ENCODE measurements at regions not wholly inside any gene's neighbourhood (a gene's known extent, or its start where the extent isn't known, plus 50 kb on each side); places are given as distances from the start of the nearest gene placed in this dataset.

DNA sequence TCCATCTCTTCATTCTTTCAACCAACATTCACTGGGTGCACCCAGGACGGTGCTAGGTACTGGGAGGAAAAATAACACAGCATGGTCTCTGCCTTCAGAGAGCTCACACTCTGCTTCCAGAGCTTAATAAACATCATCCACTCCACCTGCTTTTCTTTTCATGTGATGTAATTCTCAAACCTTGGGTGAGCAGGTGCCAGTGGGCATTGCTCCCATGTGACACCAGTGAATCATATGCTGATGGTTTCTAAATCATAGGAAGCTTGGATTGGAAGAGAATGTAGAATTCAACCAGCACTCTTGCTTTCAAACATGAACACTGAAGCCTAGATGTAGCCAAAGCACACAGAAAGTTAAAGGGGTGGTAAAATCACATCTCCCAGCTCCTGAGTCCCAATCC lies 189.8 kb downstream of the FOXA2 start:
- in situ Hi-C loops (cut with HindIII; ENCODE audit: low pct_unique_long_range_greater_than_20kb, low sequenced_read_pairs): no loop called here
- DNase-seq (ENCODE audit: low read depth in 1 of 2, low spot score in 1 of 2): no peak
- TF ChIP-seq JUND (IDR thresholded peaks at IDR 0.05; ENCODE audit: low read depth): no peak

DNA sequence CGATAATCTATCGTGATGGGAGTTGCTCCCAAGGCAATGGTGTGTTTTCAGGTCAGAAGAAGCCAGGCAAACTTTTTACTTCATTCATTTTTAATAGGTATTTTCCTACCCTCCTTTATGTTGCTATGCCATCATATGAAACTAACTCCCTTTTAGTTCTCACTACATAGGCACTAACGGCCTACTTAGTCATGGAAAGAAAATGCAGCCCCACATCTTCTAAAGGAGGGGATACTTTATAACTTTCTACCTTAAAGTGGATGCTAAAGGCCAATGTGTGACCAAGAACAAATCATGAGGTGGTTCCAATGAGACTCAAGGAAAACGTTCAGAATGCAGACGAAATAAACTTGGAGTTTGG lies 193.8 kb downstream of the FOXA2 start:
- DNase-seq (ENCODE audit: low read depth in 1 of 2, low spot score in 1 of 2): no peak
- TF ChIP-seq JUND (IDR thresholded peaks at IDR 0.05; ENCODE audit: low read depth): no peak
- in situ Hi-C loops (cut with HindIII; ENCODE audit: low pct_unique_long_range_greater_than_20kb, low sequenced_read_pairs): no loop called here

GRCh38 chr20:22389836-22390542 lies 194.4 kb downstream of the FOXA2 start:
- peak in 1 of 2 experiments; percentile 38 for DNase-seq (ENCODE audit: low read depth in 1 of 2, low spot score in 1 of 2)
- TF ChIP-seq JUND (IDR thresholded peaks at IDR 0.05; ENCODE audit: low read depth): no peak
- in situ Hi-C loops (cut with HindIII; ENCODE audit: low pct_unique_long_range_greater_than_20kb, low sequenced_read_pairs): no loop called here

DNA sequence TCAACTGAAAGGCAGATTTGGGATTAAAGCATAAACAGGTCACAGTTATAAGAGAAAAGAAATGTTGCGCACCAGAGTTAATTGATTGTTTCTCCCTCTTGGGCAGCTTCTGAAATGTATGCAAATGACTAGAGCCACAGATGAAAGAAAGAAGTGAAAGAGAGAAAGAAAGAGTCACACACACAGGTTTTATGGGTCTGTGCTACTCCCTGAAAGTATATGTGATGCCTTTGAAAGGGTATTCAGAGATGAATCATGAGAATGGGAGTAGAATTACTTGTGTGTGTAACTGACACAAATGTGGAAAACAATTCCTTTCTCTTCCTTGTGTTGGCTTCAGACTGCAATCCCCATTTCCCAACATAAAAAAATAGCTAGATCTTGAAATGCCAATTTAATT lies 196.9 kb downstream of the FOXA2 start:
- no peak for TF ChIP-seq JUND (IDR thresholded peaks at IDR 0.05; ENCODE audit: low read depth)
- DNase-seq (ENCODE audit: low read depth in 1 of 2, low spot score in 1 of 2): no peak
- in situ Hi-C loops (cut with HindIII; ENCODE audit: low pct_unique_long_range_greater_than_20kb, low sequenced_read_pairs): no loop called here

DNA sequence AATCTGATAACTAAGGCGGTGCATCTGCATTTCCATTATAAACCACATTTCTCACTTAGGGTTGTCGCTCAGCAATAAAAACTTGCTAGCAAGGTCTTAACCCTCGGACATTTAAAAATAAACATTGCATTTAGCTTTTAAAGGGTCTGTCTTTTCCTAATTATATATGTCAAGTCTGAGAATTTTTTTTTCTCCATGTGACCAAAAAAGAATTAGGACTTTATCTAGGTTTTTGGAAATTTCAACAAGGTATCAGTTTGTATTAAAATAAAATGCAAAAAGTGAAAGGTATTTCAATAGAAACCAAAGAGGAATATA lies 198.1 kb downstream of the FOXA2 start:
- no peak for TF ChIP-seq JUND (IDR thresholded peaks at IDR 0.05; ENCODE audit: low read depth)
- DNase-seq (ENCODE audit: low read depth in 1 of 2, low spot score in 1 of 2): no peak
- in situ Hi-C loops (cut with HindIII; ENCODE audit: low pct_unique_long_range_greater_than_20kb, low sequenced_read_pairs): no loop called here

GRCh38 chr20:22385602-22386305 lies 198.6 kb downstream of the FOXA2 start:
- TF ChIP-seq JUND (IDR thresholded peaks at IDR 0.05; ENCODE audit: low read depth): no peak
- in situ Hi-C loops (cut with HindIII; ENCODE audit: low pct_unique_long_range_greater_than_20kb, low sequenced_read_pairs): no loop called here
- peak; percentile 26 to 44 for DNase-seq (ENCODE audit: low read depth in 1 of 2, low spot score in 1 of 2)

GRCh38 chr20:22384978-22385377 lies 199.4 kb downstream of the FOXA2 start:
- no peak for TF ChIP-seq JUND (IDR thresholded peaks at IDR 0.05; ENCODE audit: low read depth)
- DNase-seq (ENCODE audit: low read depth in 1 of 2, low spot score in 1 of 2): no peak
- in situ Hi-C loops (cut with HindIII; ENCODE audit: low pct_unique_long_range_greater_than_20kb, low sequenced_read_pairs): no loop called here

GRCh38 chr20:22383156-22383555 lies 201.2 kb downstream of the FOXA2 start:
- in situ Hi-C loops (cut with HindIII; ENCODE audit: low pct_unique_long_range_greater_than_20kb, low sequenced_read_pairs): no loop called here
- DNase-seq (ENCODE audit: low read depth in 1 of 2, low spot score in 1 of 2): no peak
- no peak for TF ChIP-seq JUND (IDR thresholded peaks at IDR 0.05; ENCODE audit: low read depth)

DNA sequence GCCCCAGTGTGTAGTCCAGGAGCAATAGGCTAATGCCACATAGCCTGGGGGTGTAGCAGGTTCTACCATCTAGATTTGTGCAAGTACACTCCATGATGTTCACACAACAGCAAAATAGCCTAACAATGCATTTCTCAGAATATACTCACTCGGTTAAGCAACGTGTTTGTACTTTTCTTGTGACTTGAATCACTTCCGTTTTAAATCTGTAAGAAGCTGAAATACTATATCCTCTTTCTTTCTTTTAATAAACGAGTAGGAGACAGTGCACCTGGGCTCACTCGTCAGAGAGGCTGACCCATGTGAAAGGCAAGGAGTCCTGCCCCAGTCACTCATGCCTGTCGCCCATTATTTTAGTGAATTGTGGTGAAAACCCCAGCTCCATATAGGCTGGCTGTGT lies 201.6 kb downstream of the FOXA2 start:
- in situ Hi-C loops (cut with HindIII; ENCODE audit: low pct_unique_long_range_greater_than_20kb, low sequenced_read_pairs): no loop called here

DNA sequence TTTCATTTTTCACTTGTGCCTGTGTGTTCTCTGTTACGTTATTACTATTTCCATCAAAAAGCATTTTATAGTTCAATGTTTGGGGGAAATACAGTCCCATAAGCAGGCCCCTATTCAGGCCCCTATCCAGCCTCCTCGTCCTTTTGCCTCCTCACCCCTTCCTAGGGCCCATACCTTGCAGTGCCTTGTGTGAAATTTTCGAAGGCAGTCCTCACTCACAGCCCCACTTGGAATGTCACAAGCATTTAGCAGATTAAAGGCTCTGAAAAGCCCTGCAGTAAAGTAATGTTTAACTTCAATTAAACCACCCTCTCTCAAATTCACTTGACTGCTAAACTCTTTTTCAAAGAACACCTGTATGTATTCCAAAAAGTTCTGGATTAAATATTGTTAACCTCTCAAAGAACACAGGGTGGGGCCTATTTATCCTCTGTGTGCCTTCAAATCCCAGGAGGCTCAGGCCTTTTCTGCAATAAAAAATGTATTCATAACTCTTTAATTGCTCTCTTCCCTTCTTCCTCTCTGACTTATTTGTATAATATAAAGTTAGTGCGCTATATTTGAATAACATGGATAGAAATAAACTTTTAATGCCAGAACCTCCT lies 202.5 kb downstream of the FOXA2 start:
- TF ChIP-seq JUND (IDR thresholded peaks at IDR 0.05; ENCODE audit: low read depth): no peak
- no peak for DNase-seq (ENCODE audit: low read depth in 1 of 2, low spot score in 1 of 2)
- in situ Hi-C loops (cut with HindIII; ENCODE audit: low pct_unique_long_range_greater_than_20kb, low sequenced_read_pairs): no loop called here

More for the DNA sequence above, 201.6 kb downstream of the FOXA2 start:
- no peak for DNase-seq (ENCODE audit: low read depth in 1 of 2, low spot score in 1 of 2)
- no peak for TF ChIP-seq JUND (IDR thresholded peaks at IDR 0.05; ENCODE audit: low read depth)

DNA sequence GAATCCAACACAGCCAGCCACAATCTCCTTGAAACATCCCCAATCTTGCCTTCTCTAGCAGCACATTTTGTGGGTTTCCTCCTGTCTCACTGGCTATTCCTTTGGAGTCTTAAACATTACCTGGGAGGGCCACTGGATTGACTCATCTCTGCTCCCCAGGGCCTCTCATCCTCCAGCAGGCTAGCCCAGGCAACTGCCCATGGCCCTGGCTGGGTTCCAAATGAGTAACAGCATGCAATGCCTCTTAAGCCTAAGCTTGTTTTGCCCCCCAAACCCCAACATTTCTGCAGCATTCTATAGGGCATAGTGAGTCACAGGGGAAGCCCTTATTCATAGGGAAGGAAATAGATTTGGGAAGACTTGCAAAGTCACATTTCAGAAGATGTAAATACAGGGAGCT lies 204.9 kb downstream of the FOXA2 start:
- in situ Hi-C loops (cut with HindIII; ENCODE audit: low pct_unique_long_range_greater_than_20kb, low sequenced_read_pairs): no loop called here
- DNase-seq (ENCODE audit: low read depth in 1 of 2, low spot score in 1 of 2): no peak
- no peak for TF ChIP-seq JUND (IDR thresholded peaks at IDR 0.05; ENCODE audit: low read depth)

- no peak for DNase-seq (ENCODE audit: low read depth in 1 of 2, low spot score in 1 of 2)
- no peak for TF ChIP-seq JUND (IDR thresholded peaks at IDR 0.05; ENCODE audit: low read depth)
- in situ Hi-C loops (cut with HindIII; ENCODE audit: low pct_unique_long_range_greater_than_20kb, low sequenced_read_pairs): no loop called here
These were observed 209.4 kb downstream of the FOXA2 start for GRCh38 chr20:22374678-22375590.
